Gastrocnemius medialis (tissue), 4 donors: ENCODE measurements at regions not wholly inside any gene's neighbourhood (a gene's known extent, or its start where the extent isn't known, plus 50 kb on each side); places are given as distances from the start of the nearest gene placed in this dataset.

Experiments
- ATAC-seq, 2 donors: fragments of 150-250 bp; one replicate each; pipeline ENCODE4 v1.9.1; 2016
- DNase-seq, 2 donors: peaks; one replicate each; pipeline ENCODE4 v3.0.0-alpha.2; 2019
- H3K27ac ChIP-seq, 4 donors: fragments of 200-600 bp; sonication (generic); 1 replicate in 1 of 4; 2 replicates in 3 of 4; pipeline ENCODE4 v1.5.1; 2016 to 2018; ENCODE audit warnings: mild to moderate bottlenecking in 2 of 4, moderate library complexity in 1 of 4
- H3K27me3 ChIP-seq, 3 donors: fragments of 200-600 bp; sonication (generic) in 2 of 3; 1 replicate in 1 of 3; 2 replicates in 2 of 3; pipeline versions ENCODE4 v1.5.1 to v1.6.0; 2016 to 2019; ENCODE audit warnings: mild to moderate bottlenecking in 1 of 3, moderate library complexity in 1 of 3
- H3K36me3 ChIP-seq, 2 donors: fragments of 200-600 bp; sonication (generic) in 1 of 2; one replicate each; pipeline ENCODE4 v1.5.1; 2017 to 2018
- H3K4me1 ChIP-seq, 2 donors: fragments of 200-600 bp; sonication (generic) in 1 of 2; one replicate each; pipeline ENCODE4 v1.5.1; 2016 to 2017; ENCODE audit warnings: mild to moderate bottlenecking in 2 of 2
- H3K4me3 ChIP-seq, 4 donors: fragments of 200-600 bp; sonication (generic) in 3 of 4; 1 replicate in 1 of 4; 2 replicates in 3 of 4; pipeline ENCODE4 v1.5.1; 2016 to 2019; ENCODE audit warnings: mild to moderate bottlenecking in 2 of 4
- H3K9me3 ChIP-seq, 3 donors: fragments of 200-600 bp; sonication (generic) in 2 of 3; 1 replicate in 1 of 3; 2 replicates in 2 of 3; pipeline ENCODE4 v1.5.1; 2016 to 2019
- POLR2A ChIP-seq, 2 donors: fragments of 450-650 bp; IDR thresholded peaks; one replicate each; pipeline ENCODE4 v1.6.1; 2017; ENCODE audit warnings: antibody characterized with exemption in 2 of 2, mild to moderate bottlenecking in 2 of 2, moderate library complexity in 2 of 2
- in situ Hi-C, 4 donors: fragments of 200-750 bp; cut with MboI; loops; one replicate each; pipeline versions ENCODE4 v1.15.0 to v1.8.0; 2017; ENCODE audit warnings: low sequenced_read_pairs in 4 of 4
- intact Hi-C: fragments of 100-400 bp; cut with DNase I; formaldehyde crosslinking; loops from one replicate; pipeline ENCODE4 v1.15.1; 2023; ENCODE audit warnings: low total_unique reads
- TF ChIP-seq, protein P1 (sequence below), 5 experiments: fragments of 450-650 bp in 3 of 5; fragments of 200-600 bp in 2 of 5; sonication (generic) in 2 of 5; IDR thresholded peaks in 4 of 5; conservative IDR thresholded peaks in 1 of 5; 1 replicate in 4 of 5; 2 replicates in 1 of 5; pipeline ENCODE4 v1.5.1; 2016 to 2019; ENCODE audit warnings: antibody characterized with exemption in 5 of 5, mild to moderate bottlenecking in 3 of 5, moderate library complexity in 3 of 5

GRCh38 chr21:32844076-32844475 lies 72.5 kb upstream of the PAXBP1 start:
- in situ Hi-C loops: loop anchor here in 2 of 4 donors (25.0 kb wide), 1 partner anchor 293 kb away; no protein-coding TSS in a partner anchor
- intact Hi-C loops: no loop called here
- Histone ChIP-seq H3K4me1 (no peaks in the 10 kb centered on the region), H3K36me3 (no peaks in the 10 kb centered on the region), H3K4me3 (no peak overlapping the region), H3K27me3 (peaks cover 0 to 3% (median 0%) of the 10 kb centered on the region in 3 donors), H3K27ac (no peak overlapping the region), H3K9me3 (no peaks in the 10 kb centered on the region)
- TF ChIP-seq, protein P1, sequence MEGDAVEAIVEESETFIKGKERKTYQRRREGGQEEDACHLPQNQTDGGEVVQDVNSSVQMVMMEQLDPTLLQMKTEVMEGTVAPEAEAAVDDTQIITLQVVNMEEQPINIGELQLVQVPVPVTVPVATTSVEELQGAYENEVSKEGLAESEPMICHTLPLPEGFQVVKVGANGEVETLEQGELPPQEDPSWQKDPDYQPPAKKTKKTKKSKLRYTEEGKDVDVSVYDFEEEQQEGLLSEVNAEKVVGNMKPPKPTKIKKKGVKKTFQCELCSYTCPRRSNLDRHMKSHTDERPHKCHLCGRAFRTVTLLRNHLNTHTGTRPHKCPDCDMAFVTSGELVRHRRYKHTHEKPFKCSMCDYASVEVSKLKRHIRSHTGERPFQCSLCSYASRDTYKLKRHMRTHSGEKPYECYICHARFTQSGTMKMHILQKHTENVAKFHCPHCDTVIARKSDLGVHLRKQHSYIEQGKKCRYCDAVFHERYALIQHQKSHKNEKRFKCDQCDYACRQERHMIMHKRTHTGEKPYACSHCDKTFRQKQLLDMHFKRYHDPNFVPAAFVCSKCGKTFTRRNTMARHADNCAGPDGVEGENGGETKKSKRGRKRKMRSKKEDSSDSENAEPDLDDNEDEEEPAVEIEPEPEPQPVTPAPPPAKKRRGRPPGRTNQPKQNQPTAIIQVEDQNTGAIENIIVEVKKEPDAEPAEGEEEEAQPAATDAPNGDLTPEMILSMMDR (IDR thresholded peaks at IDR 0.05 in 4 of 5, conservative IDR thresholded peaks at IDR 0.05 in 1 of 5): no peak
- TF ChIP-seq POLR2A (IDR thresholded peaks at IDR 0.05): no peak
- DNase-seq (no peak), ATAC-seq (no peak)

DNA sequence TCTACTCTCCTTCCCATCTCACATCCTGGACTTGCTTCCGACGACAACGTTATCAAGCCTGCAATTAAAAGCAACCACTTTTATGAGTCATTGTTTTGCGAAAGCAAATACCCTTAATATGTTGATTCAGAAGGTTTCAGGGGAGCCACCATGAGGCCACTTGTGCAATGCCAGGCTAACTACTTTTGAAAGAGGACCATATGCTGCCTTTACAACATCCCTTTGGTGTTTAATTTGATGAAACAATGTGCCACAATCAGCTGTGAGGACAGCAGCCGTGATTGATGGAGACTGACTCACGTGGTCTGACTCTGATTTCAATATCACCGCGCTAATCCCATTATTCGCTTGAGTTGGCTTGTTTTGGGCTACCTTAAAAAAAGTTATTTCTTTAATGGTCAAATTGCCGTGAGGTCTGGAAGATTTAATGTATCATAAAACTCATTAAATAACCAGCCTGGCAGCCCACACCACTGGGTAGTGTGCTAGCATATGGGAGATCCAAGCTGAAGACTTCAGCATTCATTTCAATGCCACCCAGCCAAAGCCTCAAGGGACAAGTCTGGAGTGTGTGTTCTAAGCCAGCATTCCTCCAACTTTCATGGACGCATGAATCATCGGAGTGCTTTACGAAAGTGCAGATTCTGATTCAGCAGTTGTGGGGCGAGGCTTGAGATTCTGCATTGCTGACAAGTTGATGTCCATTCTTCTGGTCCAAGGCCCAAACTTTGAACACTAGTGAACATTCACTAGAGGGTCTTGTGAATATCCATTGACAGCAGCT lies 73.3 kb upstream of the PAXBP1 start:
- TF ChIP-seq POLR2A (IDR thresholded peaks at IDR 0.05): no peak
- TF ChIP-seq, protein P1 (IDR thresholded peaks at IDR 0.05 in 4 of 5, conservative IDR thresholded peaks at IDR 0.05 in 1 of 5): no peak
- intact Hi-C loops: no loop called here
- DNase-seq: no peak
- no peaks in the 10 kb centered on the region for H3K4me1 ChIP-seq
- peaks cover 0 to 6% (median 0%) of the 10 kb centered on the region in 3 donors for H3K27me3 ChIP-seq
- no peak overlapping the region for H3K27ac ChIP-seq
- in situ Hi-C loops: loop anchor here in 2 of 4 donors (25.0 kb wide), 1 partner anchor 292 kb away; no protein-coding TSS in a partner anchor
- no peak overlapping the region for H3K4me3 ChIP-seq
- no peaks in the 10 kb centered on the region for H3K9me3 ChIP-seq
- ATAC-seq: peak; percentile 14 to 45
- H3K36me3 ChIP-seq: no peaks in the 10 kb centered on the region

GRCh38 chr21:32858628-32859027 lies 87.1 kb upstream of the PAXBP1 start:
- Histone ChIP-seq H3K27me3 (peaks cover 0 to 4% (median 1%) of the 10 kb centered on the region in 3 donors), H3K36me3 (no peaks in the 10 kb centered on the region), H3K4me1 (no peaks in the 10 kb centered on the region), H3K27ac (no peak overlapping the region), H3K4me3 (no peak overlapping the region), H3K9me3 (no peaks in the 10 kb centered on the region)
- ATAC-seq: no peak
- in situ Hi-C loops (no loop called here), intact Hi-C loops (no loop called here)
- no peak for DNase-seq
- no peak for TF ChIP-seq POLR2A (IDR thresholded peaks at IDR 0.05)
- TF ChIP-seq, protein P1 (IDR thresholded peaks at IDR 0.05 in 4 of 5, conservative IDR thresholded peaks at IDR 0.05 in 1 of 5): no peak

DNA sequence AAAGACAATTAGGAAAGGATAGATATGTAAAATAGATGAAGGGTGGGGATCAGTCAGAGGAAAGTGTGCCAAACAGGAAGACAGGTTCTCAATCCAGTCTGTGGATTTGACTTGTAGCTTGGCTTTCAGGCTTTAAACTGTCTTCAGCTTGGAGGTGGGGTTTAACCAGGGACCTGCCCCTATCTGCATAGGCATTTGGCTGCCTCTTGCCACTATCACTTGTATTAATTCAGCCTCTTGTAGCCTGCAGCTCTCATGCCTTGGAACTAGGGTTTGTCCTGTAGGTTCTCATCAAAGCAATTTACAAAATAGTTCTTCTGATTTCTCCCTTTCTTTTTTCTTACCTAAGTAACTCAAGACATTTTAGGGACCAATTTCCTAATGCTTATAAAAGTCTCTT lies 88.8 kb upstream of the PAXBP1 start:
- Histone ChIP-seq H3K9me3 (no peaks in the 10 kb centered on the region), H3K27ac (no peak overlapping the region), H3K36me3 (no peaks in the 10 kb centered on the region), H3K4me1 (no peaks in the 10 kb centered on the region), H3K27me3 (peaks cover 0 to 4% (median 0%) of the 10 kb centered on the region in 3 donors), H3K4me3 (no peak overlapping the region)
- ATAC-seq (no peak), DNase-seq (no peak)
- in situ Hi-C loops: no loop called here
- TF ChIP-seq, protein P1 (IDR thresholded peaks at IDR 0.05 in 4 of 5, conservative IDR thresholded peaks at IDR 0.05 in 1 of 5): no peak
- no peak for TF ChIP-seq POLR2A (IDR thresholded peaks at IDR 0.05)
- intact Hi-C loops: no loop called here
